Chondrocyte (in vitro differentiated cells): ENCODE measurements at regions not wholly inside any gene's neighbourhood (a gene's known extent, or its start where the extent isn't known, plus 50 kb on each side); places are given as distances from the start of the nearest gene placed in this dataset.

Experiments used
- DNase-seq: peaks from one replicate; pipeline ENCODE4 v3.0.0; 2021; ENCODE audit warnings: mixed read lengths, low spot score
- H3K27ac Mint-ChIP-seq: one replicate; pipeline ENCODE4 v1.8.0; 2021; ENCODE audit warnings: mild to moderate bottlenecking, moderate library complexity, mixed read lengths; ENCODE audit not compliant: unreplicated experiment
- H3K27me3 Mint-ChIP-seq: 2 replicates; pipeline ENCODE4 v1.8.0; 2021; ENCODE audit warnings: low read depth, mixed read lengths
- H3K36me3 Mint-ChIP-seq: 2 replicates; pipeline ENCODE4 v1.8.0; 2021; ENCODE audit warnings: low read depth, mixed read lengths
- H3K4me1 Mint-ChIP-seq: 2 replicates; pipeline ENCODE4 v1.8.0; 2021; ENCODE audit warnings: low read depth, mild to moderate bottlenecking, mixed read lengths
- H3K4me3 Mint-ChIP-seq: one replicate; pipeline ENCODE4 v1.8.0; 2021; ENCODE audit warnings: mild to moderate bottlenecking, moderate library complexity, mixed read lengths; ENCODE audit not compliant: unreplicated experiment
- H3K9me3 Mint-ChIP-seq: 2 replicates; pipeline ENCODE4 v1.8.0; 2021; ENCODE audit warnings: low read depth, mixed read lengths
- CTCF ChIP-seq: fragments of 200-600 bp; sonication (generic); IDR thresholded peaks from 2 replicates; pipeline ENCODE4 v1.5.0; 2021; ENCODE audit warnings: antibody characterized with exemption, mild to moderate bottlenecking, moderate library complexity

- Mint-ChIP-seq H3K4me1 (peaks cover 22% of the 10 kb centered on the region), H3K27ac (peak overlapping the region; percentile 51), H3K36me3 (peaks cover 12% of the 10 kb centered on the region), H3K27me3 (peaks cover 4% of the 10 kb centered on the region), H3K4me3 (no peak overlapping the region), H3K9me3 (peaks cover 29% of the 10 kb centered on the region)
- TF ChIP-seq CTCF: no peak
- DNase-seq: no peak
Measured at GRCh38 chr5:54861212-54861894, 124.0 kb downstream of the ESM1 start.

GRCh38 chr5:54860321-54860720 lies 125.1 kb downstream of the ESM1 start:
- no peak overlapping the region for H3K4me3 Mint-ChIP-seq
- peaks cover 22% of the 10 kb centered on the region for H3K4me1 Mint-ChIP-seq
- H3K27ac Mint-ChIP-seq: no peak overlapping the region
- no peak for DNase-seq
- H3K27me3 Mint-ChIP-seq: peaks cover 4% of the 10 kb centered on the region
- peaks cover 29% of the 10 kb centered on the region for H3K9me3 Mint-ChIP-seq
- TF ChIP-seq CTCF: no peak
- H3K36me3 Mint-ChIP-seq: peaks cover 12% of the 10 kb centered on the region

- no peak for DNase-seq
- H3K4me3 Mint-ChIP-seq: no peak overlapping the region
- H3K9me3 Mint-ChIP-seq: peaks cover 29% of the 10 kb centered on the region
- H3K4me1 Mint-ChIP-seq: peaks cover 22% of the 10 kb centered on the region
- TF ChIP-seq CTCF: no peak
- H3K36me3 Mint-ChIP-seq: peaks cover 12% of the 10 kb centered on the region
- peaks cover 4% of the 10 kb centered on the region for H3K27me3 Mint-ChIP-seq
- H3K27ac Mint-ChIP-seq: no peak overlapping the region
Measured at GRCh38 chr5:54859316-54859715, 126.1 kb downstream of the ESM1 start.

GRCh38 chr5:54854883-54855581 lies 130.4 kb downstream of the ESM1 start:
- TF ChIP-seq CTCF: no peak
- H3K4me3 Mint-ChIP-seq: no peak overlapping the region
- H3K27ac Mint-ChIP-seq: no peak overlapping the region
- peaks cover 11% of the 10 kb centered on the region for H3K36me3 Mint-ChIP-seq
- no peak for DNase-seq
- H3K27me3 Mint-ChIP-seq: no peaks in the 10 kb centered on the region
- no peaks in the 10 kb centered on the region for H3K4me1 Mint-ChIP-seq
- peaks cover 29% of the 10 kb centered on the region for H3K9me3 Mint-ChIP-seq

- no peaks in the 10 kb centered on the region for H3K36me3 Mint-ChIP-seq
- TF ChIP-seq CTCF: peak; percentile 38
- no peaks in the 10 kb centered on the region for H3K4me1 Mint-ChIP-seq
- H3K27ac Mint-ChIP-seq: no peak overlapping the region
- H3K27me3 Mint-ChIP-seq: no peaks in the 10 kb centered on the region
- H3K4me3 Mint-ChIP-seq: no peak overlapping the region
- H3K9me3 Mint-ChIP-seq: peaks cover 2% of the 10 kb centered on the region
- no peak for DNase-seq
Measured at GRCh38 chr5:54852007-54852406, 133.4 kb downstream of the ESM1 start.
